A172 (cell line): ENCODE measurements at regions not wholly inside any gene's neighbourhood (a gene's known extent, or its start where the extent isn't known, plus 50 kb on each side); places are given as distances from the start of the nearest gene placed in this dataset.
"Not testable (repeated sequence)": the region's sequence is repeated elsewhere in the genome, so short reads cannot be mapped to it uniquely, and the experiment has no call there.

Experiments used
- DNase-seq: peaks from one replicate; pipeline ENCODE4 v3.0.0-alpha.2; 2015; ENCODE audit warnings: low spot score

GRCh38 chr6:133051240-133051639 lies 189.9 kb upstream of the EYA4 start:
- no peak for DNase-seq

GRCh38 chr6:133052465-133052864 lies 188.7 kb upstream of the EYA4 start:
- DNase-seq = no peak

GRCh38 chr6:133055441-133055966 lies 185.7 kb upstream of the EYA4 start:
- DNase-seq = no peak

GRCh38 chr6:133057352-133057751 lies 183.8 kb upstream of the EYA4 start:
- DNase-seq = no peak

GRCh38 chr6:133062077-133062476 lies 179.1 kb upstream of the EYA4 start:
- peak; percentile 8 for DNase-seq

DNA sequence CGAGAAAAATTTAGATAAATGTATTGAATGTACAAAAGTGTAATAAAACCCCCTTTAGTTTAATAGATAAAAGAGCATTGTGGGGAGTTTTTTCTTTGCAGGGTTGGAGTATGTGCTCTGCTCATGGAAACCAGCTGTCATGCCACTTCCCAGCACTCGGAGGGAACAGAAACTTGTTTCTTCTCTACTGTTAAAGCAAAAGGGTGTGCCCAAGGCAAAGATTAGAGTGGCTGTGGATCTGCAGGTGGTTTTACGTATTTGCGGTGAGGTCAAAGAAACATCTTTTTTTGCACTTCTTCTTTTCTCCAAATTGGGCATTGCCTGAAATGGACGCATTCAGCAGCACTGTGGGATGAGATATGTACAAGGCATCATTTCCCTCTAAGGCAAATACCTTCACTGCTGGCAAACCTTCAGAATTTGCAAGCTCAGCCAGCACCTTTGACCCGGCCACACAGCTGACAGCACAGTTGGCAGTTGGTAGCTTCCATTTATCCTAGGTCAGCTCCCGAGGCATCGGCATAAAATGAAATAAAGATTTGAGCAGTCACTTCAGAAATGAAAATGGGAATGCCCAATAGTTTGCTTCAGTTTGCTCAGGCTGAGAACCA lies 178.4 kb upstream of the EYA4 start:
- DNase-seq = no peak

DNA sequence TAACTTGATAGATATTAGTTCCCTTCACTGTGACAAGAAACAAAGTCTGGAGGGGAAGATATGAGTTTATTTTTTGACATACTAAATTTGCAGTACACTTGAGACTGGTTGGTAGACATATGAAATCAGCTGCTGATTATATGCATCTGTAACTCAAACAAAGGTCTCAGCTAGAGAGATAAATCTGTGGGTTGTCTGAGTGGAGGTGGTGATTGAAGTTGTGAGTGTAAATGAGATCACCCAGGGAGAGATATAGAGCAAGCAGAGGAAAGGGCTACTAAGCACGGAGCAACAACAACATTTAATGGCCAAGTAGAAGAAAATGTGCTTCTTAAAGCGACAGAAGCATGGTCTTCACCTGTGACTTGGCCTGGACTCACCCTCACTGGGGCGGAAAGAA lies 173.2 kb upstream of the EYA4 start:
- no peak for DNase-seq

DNA sequence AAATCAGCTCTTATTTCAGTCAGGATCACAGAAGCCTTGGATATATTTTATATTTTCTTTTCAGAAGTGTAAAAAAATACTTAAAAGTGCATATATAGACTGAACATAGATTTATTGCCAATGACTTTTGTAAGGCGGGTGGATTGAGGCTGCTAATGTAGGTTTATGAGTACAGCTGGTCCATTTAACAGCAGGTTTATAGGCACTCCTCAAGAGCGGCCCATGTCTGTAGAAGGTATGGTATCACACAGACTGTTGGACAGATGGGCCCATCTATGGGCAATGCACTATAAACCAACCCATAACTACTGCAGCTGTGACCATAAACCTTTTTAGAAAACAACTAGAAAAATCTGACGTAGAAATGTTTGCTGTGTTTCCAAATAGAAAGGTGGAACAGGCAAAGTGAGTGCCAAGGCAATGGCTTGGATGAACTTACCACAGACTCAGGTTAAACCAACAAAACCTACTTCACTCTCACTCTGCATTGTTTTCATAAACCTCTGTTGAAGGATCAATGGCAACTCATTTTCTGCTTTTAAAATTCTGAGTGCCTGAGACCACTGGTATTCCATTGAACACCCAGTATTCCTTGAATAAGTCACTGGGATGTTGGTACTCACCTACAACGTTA lies 170.6 kb upstream of the EYA4 start:
- no peak for DNase-seq

GRCh38 chr6:133079901-133080300 lies 161.3 kb upstream of the EYA4 start:
- peak; percentile 6 for DNase-seq

GRCh38 chr6:133083248-133083967 lies 157.7 kb upstream of the EYA4 start:
- no peak for DNase-seq

DNA sequence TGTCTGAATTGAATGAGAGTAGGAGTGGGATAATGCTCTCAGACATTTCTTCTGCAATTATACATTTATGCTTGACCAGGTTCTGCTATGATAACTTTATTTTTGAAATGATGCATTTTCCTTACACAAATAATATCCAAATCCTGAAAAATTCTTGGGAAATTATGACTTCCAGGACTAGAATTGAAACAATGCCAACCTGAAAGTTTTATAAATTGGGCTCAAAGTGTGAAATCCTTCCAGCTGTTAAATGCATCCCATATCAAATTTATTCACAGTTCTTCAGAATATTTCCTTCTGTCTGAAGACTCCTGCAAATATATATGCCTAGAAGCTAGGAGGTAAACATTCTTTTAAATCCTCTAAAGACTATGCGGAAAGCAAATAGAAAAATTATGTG lies 155.7 kb upstream of the EYA4 start:
- no peak for DNase-seq

- no peak for DNase-seq
Measured at GRCh38 chr6:133085896-133086295, 155.3 kb upstream of the EYA4 start.

DNA sequence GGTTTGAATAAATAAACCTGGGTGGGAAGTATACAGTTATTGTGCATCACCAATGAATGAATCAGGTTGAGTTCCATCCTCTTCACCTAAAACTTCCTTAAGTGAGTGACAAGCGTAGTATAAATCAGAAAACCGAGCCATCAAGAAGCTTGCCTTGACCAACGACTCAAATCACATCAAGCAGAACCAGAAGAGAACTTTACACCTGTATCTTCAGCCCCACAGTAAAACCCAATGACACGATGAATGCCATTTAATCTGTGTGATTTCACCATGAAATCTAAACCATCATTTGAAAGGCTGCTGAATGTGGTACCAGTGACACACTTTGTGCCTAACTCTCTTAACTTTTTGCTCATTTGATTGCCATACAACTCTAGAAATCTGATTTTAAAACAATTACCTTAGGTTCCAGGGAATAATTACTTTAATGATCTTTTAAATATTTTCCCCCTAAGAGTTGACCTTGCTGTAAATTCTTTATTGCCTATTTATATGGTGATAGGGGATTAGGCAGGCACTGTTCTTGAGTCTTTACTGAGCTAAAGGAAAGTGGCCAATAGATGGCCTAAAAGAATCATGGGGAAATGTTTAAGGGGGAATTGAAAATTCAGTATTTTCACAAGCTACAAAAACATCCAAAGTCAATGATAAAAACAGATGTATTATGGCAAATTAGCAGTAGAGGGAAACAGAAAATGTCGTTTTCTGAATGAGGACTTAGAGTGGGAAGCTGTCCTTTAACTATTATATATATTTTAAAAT lies 152.0 kb upstream of the EYA4 start:
- no peak for DNase-seq

- no peak for DNase-seq
Measured at GRCh38 chr6:133092199-133092598, 149.0 kb upstream of the EYA4 start.

GRCh38 chr6:133092771-133093170 lies 148.4 kb upstream of the EYA4 start:
- DNase-seq = no peak

- not testable (repeated sequence) for DNase-seq
Measured at GRCh38 chr6:133093211-133093610, 147.9 kb upstream of the EYA4 start.

DNA sequence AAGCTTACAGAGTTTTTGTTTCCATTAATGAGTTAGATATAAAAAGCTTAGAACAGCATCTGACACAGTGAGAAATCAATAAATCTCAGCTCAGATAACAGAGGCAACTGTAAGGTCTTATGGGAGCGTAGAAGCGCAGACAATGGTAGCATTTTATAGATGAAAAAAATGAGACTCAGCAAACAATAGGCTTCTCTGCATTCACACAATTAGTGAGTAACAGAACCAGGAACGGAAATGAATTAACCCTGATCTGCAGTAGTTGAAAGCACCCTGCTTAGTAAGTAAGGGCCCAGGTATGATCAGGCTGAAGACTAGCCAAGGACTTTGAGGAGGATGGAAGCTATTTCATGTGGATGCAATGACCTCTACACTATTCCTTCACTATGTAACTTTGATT lies 147.2 kb upstream of the EYA4 start:
- DNase-seq = no peak

- DNase-seq = no peak
Measured at GRCh38 chr6:133097208-133097607, 143.9 kb upstream of the EYA4 start.

DNA sequence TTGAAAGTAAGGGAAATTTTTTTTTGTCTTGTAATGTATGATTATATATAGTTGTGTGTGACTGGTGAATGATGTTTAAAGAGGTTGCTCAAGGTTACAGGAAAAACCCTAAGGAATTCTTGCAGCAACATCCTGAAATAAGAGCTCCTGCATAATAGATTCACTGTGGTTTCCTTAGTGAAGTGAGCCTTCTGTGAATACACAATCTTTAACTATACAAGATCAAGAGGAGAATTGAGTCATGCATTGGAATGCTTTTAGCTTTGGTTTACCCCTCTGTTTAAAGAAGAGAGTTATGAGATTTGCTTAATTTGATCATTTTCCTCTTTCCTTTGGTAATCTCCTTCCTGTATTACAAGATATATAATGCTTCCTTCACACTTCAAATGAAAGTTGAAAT lies 141.6 kb upstream of the EYA4 start:
- peak; percentile 49 for DNase-seq

GRCh38 chr6:133100865-133101264 lies 140.3 kb upstream of the EYA4 start:
- no peak for DNase-seq

GRCh38 chr6:133101790-133102189 lies 139.4 kb upstream of the EYA4 start:
- no peak for DNase-seq

- no peak for DNase-seq
Measured at GRCh38 chr6:133106934-133107333, 134.2 kb upstream of the EYA4 start.
